ENCODE measurements at regions not wholly inside any gene's neighbourhood (a gene's known extent, or its start where the extent isn't known, plus 50 kb on each side); places are given as distances from the start of the nearest gene placed in this dataset.

- peak; percentile 65 for TF ChIP-seq ZNF407 (CRISPR knock-in tag; IDR thresholded peaks at IDR 0.05; ENCODE audit: not compliant biosample characterization)
- no peak for TF ChIP-seq MTF1 (CRISPR knock-in tag; IDR thresholded peaks at IDR 0.05)
- no peak for TF ChIP-seq MAFG (CRISPR knock-in tag; IDR thresholded peaks at IDR 0.05)
- no peak for TF ChIP-seq ZNF781 (CRISPR knock-in tag; IDR thresholded peaks at IDR 0.05; ENCODE audit: borderline replicate concordance, not compliant biosample characterization)
- TF ChIP-seq, protein P1, sequence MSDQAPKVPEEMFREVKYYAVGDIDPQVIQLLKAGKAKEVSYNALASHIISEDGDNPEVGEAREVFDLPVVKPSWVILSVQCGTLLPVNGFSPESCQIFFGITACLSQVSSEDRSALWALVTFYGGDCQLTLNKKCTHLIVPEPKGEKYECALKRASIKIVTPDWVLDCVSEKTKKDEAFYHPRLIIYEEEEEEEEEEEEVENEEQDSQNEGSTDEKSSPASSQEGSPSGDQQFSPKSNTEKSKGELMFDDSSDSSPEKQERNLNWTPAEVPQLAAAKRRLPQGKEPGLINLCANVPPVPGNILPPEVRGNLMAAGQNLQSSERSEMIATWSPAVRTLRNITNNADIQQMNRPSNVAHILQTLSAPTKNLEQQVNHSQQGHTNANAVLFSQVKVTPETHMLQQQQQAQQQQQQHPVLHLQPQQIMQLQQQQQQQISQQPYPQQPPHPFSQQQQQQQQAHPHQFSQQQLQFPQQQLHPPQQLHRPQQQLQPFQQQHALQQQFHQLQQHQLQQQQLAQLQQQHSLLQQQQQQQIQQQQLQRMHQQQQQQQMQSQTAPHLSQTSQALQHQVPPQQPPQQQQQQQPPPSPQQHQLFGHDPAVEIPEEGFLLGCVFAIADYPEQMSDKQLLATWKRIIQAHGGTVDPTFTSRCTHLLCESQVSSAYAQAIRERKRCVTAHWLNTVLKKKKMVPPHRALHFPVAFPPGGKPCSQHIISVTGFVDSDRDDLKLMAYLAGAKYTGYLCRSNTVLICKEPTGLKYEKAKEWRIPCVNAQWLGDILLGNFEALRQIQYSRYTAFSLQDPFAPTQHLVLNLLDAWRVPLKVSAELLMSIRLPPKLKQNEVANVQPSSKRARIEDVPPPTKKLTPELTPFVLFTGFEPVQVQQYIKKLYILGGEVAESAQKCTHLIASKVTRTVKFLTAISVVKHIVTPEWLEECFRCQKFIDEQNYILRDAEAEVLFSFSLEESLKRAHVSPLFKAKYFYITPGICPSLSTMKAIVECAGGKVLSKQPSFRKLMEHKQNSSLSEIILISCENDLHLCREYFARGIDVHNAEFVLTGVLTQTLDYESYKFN (CRISPR knock-in tag; conservative IDR thresholded peaks at IDR 0.05), result no peak; the same call in 1 of the 2 replicates
- TF ChIP-seq RAD21 (CRISPR knock-in tag; IDR thresholded peaks at IDR 0.05), result peak; percentile 52
- TF ChIP-seq CC2D1A (CRISPR knock-in tag; IDR thresholded peaks at IDR 0.05), result no peak
- no peak for TF ChIP-seq MNT (IDR thresholded peaks at IDR 0.05)
- TF ChIP-seq, protein P2, sequence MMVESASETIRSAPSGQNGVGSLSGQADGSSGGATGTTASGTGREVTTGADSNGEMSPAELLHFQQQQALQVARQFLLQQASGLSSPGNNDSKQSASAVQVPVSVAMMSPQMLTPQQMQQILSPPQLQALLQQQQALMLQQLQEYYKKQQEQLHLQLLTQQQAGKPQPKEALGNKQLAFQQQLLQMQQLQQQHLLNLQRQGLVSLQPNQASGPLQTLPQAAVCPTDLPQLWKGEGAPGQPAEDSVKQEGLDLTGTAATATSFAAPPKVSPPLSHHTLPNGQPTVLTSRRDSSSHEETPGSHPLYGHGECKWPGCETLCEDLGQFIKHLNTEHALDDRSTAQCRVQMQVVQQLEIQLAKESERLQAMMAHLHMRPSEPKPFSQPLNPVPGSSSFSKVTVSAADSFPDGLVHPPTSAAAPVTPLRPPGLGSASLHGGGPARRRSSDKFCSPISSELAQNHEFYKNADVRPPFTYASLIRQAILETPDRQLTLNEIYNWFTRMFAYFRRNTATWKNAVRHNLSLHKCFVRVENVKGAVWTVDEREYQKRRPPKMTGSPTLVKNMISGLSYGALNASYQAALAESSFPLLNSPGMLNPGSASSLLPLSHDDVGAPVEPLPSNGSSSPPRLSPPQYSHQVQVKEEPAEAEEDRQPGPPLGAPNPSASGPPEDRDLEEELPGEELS (CRISPR knock-in tag; IDR thresholded peaks at IDR 0.05), result no peak
- peak; percentile 41; the same call in 1 of the 2 replicates for TF ChIP-seq ZNF572 (CRISPR knock-in tag; IDR thresholded peaks at IDR 0.05)
- no peak for TF ChIP-seq ATRX (CRISPR knock-in tag; IDR thresholded peaks at IDR 0.05; ENCODE audit: borderline replicate concordance)
- peak; percentile 79; the same call in 1 of the 2 replicates for TF ChIP-seq KDM2A (CRISPR knock-in tag; IDR thresholded peaks at IDR 0.05; ENCODE audit: borderline replicate concordance, low read depth)
- TF ChIP-seq HOXD1 (CRISPR knock-in tag; IDR thresholded peaks at IDR 0.05), result 0 out of 2 replicates have a peak, but pooled peaks have one; percentile 19
These were observed 123.0 kb downstream of the GOSR1 start (continued) for GRCh38 chr17:30600060-30600829.
